GM19463 (cell line): ENCODE measurements at regions not wholly inside any gene's neighbourhood (a gene's known extent, or its start where the extent isn't known, plus 50 kb on each side); places are given as distances from the start of the nearest gene placed in this dataset.
"Not testable (repeated sequence)": the region's sequence is repeated elsewhere in the genome, so short reads cannot be mapped to it uniquely, and the experiment has no call there.

Experiments
- ATAC-seq: cut with Tn5 transposase; IDR thresholded peaks from one replicate; pipeline ENCODE4 v1.9.1; 2021; ENCODE audit warnings: mild to moderate bottlenecking, moderate library complexity; ENCODE audit not compliant: unreplicated experiment

- ATAC-seq = no peak
Measured at GRCh38 chrX:131356725-131357124, 67.6 kb upstream of the IGSF1 start.

- no peak for ATAC-seq
Measured at GRCh38 chrX:131359611-131360010, 70.5 kb upstream of the IGSF1 start.

GRCh38 chrX:131365766-131366165 is 76.7 kb upstream of the IGSF1 start:
- ATAC-seq = no peak

GRCh38 chrX:131366407-131366806 is 77.3 kb upstream of the IGSF1 start:
- no peak for ATAC-seq

GRCh38 chrX:131388293-131388692 is 99.2 kb upstream of the IGSF1 start:
- no peak for ATAC-seq

- ATAC-seq = no peak
Measured at GRCh38 chrX:131392666-131393065, 103.6 kb upstream of the IGSF1 start.

GRCh38 chrX:131393426-131393825 is 104.3 kb upstream of the IGSF1 start:
- no peak for ATAC-seq

GRCh38 chrX:131394384-131394783 is 105.3 kb upstream of the IGSF1 start:
- ATAC-seq = no peak

GRCh38 chrX:131397891-131398290 is 108.8 kb upstream of the IGSF1 start:
- ATAC-seq = no peak

GRCh38 chrX:131399678-131400428 is 110.7 kb upstream of the IGSF1 start:
- no peak for ATAC-seq

- no peak for ATAC-seq
Measured at GRCh38 chrX:131402124-131402811, 113.2 kb upstream of the IGSF1 start.

GRCh38 chrX:131405497-131405896 is 116.4 kb upstream of the IGSF1 start:
- peak; percentile 73 for ATAC-seq

- no peak for ATAC-seq
Measured at GRCh38 chrX:131424895-131425294, 119.0 kb upstream of the OR13H1 start.

- ATAC-seq = not testable (repeated sequence)
Measured at GRCh38 chrX:131430465-131430864, 113.4 kb upstream of the OR13H1 start.

GRCh38 chrX:131441033-131441432 is 102.8 kb upstream of the OR13H1 start:
- ATAC-seq = no peak

- no peak for ATAC-seq
Measured at GRCh38 chrX:131445955-131446354, 97.9 kb upstream of the OR13H1 start.

GRCh38 chrX:131461855-131462254 is 82.0 kb upstream of the OR13H1 start:
- ATAC-seq = not testable (repeated sequence)

- not testable (repeated sequence) for ATAC-seq
Measured at GRCh38 chrX:131473809-131474208, 70.1 kb upstream of the OR13H1 start.

- no peak for ATAC-seq
Measured at GRCh38 chrX:131477498-131477897, 66.4 kb upstream of the OR13H1 start.
